GM23248 (cell line): ENCODE measurements at regions not wholly inside any gene's neighbourhood (a gene's known extent, or its start where the extent isn't known, plus 50 kb on each side); places are given as distances from the start of the nearest gene placed in this dataset.

Experiments
- DNase-seq: peaks from one replicate; pipeline ENCODE4 v3.0.0-alpha.2; 2015
- H2AFZ ChIP-seq: fragments of 200-600 bp; sonication (generic); 2 replicates; pipeline ENCODE4 v1.6.1; 2016; ENCODE audit warnings: antibody characterized with exemption
- H3F3A ChIP-seq: fragments of 200-600 bp; sonication (generic); 2 replicates; pipeline ENCODE4 v1.6.1; 2016; ENCODE audit warnings: mild to moderate bottlenecking, antibody characterized with exemption, mixed run types; ENCODE audit not compliant: insufficient read depth
- H3K27ac ChIP-seq: fragments of 200-600 bp; sonication (generic); 2 replicates; pipeline ENCODE4 v1.5.1; 2016; ENCODE audit warnings: mild to moderate bottlenecking
- H3K27me3 ChIP-seq: fragments of 200-600 bp; sonication (generic); replicated peaks from 2 replicates; pipeline ENCODE4 v1.6.1; 2016; ENCODE audit warnings: mild to moderate bottlenecking; ENCODE audit not compliant: insufficient read depth
- H3K36me3 ChIP-seq: fragments of 200-600 bp; sonication (generic); 2 replicates; pipeline ENCODE4 v1.6.1; 2016; ENCODE audit warnings: low read depth, mild to moderate bottlenecking
- H3K4me1 ChIP-seq: fragments of 200-600 bp; sonication (generic); 2 replicates; pipeline ENCODE4 v1.6.1; 2016; ENCODE audit warnings: mild to moderate bottlenecking; ENCODE audit not compliant: insufficient read depth
- H3K4me2 ChIP-seq: fragments of 200-600 bp; sonication (generic); one replicate; pipeline ENCODE4 v1.6.1; 2016; ENCODE audit warnings: mild to moderate bottlenecking; ENCODE audit not compliant: unreplicated experiment
- H3K4me3 ChIP-seq: fragments of 200-600 bp; sonication (generic); 2 replicates; pipeline ENCODE4 v1.5.1; 2016; ENCODE audit warnings: mild to moderate bottlenecking
- H3K79me2 ChIP-seq: fragments of 200-600 bp; sonication (generic); 2 replicates; pipeline ENCODE4 v1.6.1; 2016; ENCODE audit warnings: mild to moderate bottlenecking; ENCODE audit not compliant: insufficient read depth
- H3K9ac ChIP-seq: fragments of 200-600 bp; sonication (generic); 2 replicates; pipeline ENCODE4 v1.6.1; 2016; ENCODE audit warnings: mild to moderate bottlenecking
- H3K9me2 ChIP-seq: fragments of 200-600 bp; sonication (generic); 2 replicates; pipeline ENCODE4 v1.6.1; 2016; ENCODE audit warnings: mixed run types, mild to moderate bottlenecking, moderate library complexity; ENCODE audit not compliant: insufficient read depth
- H3K9me3 ChIP-seq: fragments of 200-600 bp; sonication (generic); one replicate; pipeline ENCODE4 v1.6.1; 2017; ENCODE audit warnings: low read depth
- H4K20me1 ChIP-seq: fragments of 200-600 bp; sonication (generic); 2 replicates; pipeline ENCODE4 v1.6.0; 2016; ENCODE audit not compliant: insufficient read depth
- EZH2 ChIP-seq: fragments of 200-600 bp; sonication (generic); IDR thresholded peaks from 2 replicates; pipeline ENCODE4 v1.6.1; 2018; ENCODE audit warnings: antibody characterized with exemption, mild to moderate bottlenecking; ENCODE audit not compliant: insufficient read depth, poor library complexity, severe bottlenecking
- EZH2phosphoT487 ChIP-seq: fragments of 200-600 bp; sonication (generic); IDR thresholded peaks from 2 replicates; pipeline ENCODE4 v1.6.1; 2018; ENCODE audit warnings: antibody characterized with exemption, moderate library complexity, mild to moderate bottlenecking, low read depth; ENCODE audit not compliant: insufficient read depth
- WGBS, 2 experiments: methylation state at CpG; one replicate each; pipeline ENCODE4 v1.1.6; 2015 to 2017; ENCODE audit warnings: low lambda C conversion rate in 2 of 2, low coverage in 1 of 2; ENCODE audit errors: missing lambda C conversion rate in 2 of 2; 5-methylcytosine and 5-hydroxymethylcytosine counted together
- in situ Hi-C: fragments of 300-500 bp; cut with MboI; formaldehyde crosslinking; loops from 2 replicates; pipeline ENCODE4 v1.15.0; 2020

DNA sequence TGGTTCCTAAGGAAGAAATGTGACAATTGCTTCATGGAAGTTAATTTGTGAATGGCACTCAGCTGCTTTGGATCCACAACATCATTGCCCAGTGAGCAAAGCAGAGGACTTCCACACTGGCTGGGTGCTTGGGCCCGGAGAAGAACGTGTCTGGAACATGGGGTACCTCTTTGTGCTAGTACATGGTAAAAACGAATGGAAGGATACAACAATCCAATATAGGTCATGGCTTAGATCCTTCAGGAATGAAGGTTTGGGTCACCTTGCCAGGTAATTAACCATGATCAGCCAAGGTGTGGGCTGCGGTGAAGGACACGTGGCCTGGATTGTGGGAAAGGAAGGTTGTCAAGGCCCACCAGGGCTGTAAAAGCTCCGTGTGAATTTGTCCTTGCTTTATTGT is 245.9 kb upstream of the HS6ST1 start:
- no peaks in the 10 kb centered on the region for H3K27me3 ChIP-seq
- no peaks in the 10 kb centered on the region for H3K79me2 ChIP-seq
- no peak overlapping the region for H3K4me2 ChIP-seq
- H3K9me3 ChIP-seq, result no peaks in the 10 kb centered on the region
- no peak overlapping the region for H2AFZ ChIP-seq
- TF ChIP-seq EZH2phosphoT487, result no peak
- H3K9me2 ChIP-seq, result no peaks in the 10 kb centered on the region
- no peak for DNase-seq
- 88 to 90% methylated on average over 6 of the region's 6 CpGs for WGBS, 2 experiments
- H3F3A ChIP-seq, result peaks cover 18% of the 10 kb centered on the region
- H3K4me1 ChIP-seq, result peaks cover 20% of the 10 kb centered on the region
- no peak overlapping the region for H3K9ac ChIP-seq
- H3K36me3 ChIP-seq, result no peaks in the 10 kb centered on the region
- no peak overlapping the region for H3K27ac ChIP-seq
- in situ Hi-C loops, result no loop called here
- no peaks in the 10 kb centered on the region for H4K20me1 ChIP-seq
- no peak overlapping the region for H3K4me3 ChIP-seq

DNA sequence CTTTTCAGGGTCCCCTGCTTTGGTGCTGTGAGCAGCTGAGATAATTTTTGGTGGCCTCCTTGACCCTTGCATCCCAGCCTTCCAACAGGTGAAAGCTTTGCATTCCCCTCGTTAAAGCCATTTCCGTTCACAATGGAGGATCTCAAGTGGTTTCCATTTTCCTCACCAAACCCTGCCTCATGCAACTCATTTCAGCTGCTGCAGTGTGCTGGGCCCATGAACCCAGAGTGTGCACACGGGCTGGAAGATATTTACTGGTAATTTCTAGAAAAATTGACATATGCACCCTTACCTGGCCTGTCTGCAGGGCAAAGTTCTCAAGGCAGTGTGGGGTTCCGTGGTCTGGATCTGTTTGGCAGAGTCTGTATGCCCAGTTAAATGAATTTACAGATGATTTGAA is 246.8 kb upstream of the HS6ST1 start:
- WGBS, 2 experiments, result 90 to 97% methylated on average over 3 to 4 of the region's 4 CpGs
- Histone ChIP-seq H3K4me2 (no peak overlapping the region), H3K9me3 (no peaks in the 10 kb centered on the region), H3K27ac (no peak overlapping the region), H4K20me1 (no peaks in the 10 kb centered on the region), H3K9ac (no peak overlapping the region), H2AFZ (no peak overlapping the region), H3K36me3 (no peaks in the 10 kb centered on the region), H3K9me2 (no peaks in the 10 kb centered on the region), H3K79me2 (no peaks in the 10 kb centered on the region), H3K4me1 (peaks cover 20% of the 10 kb centered on the region), H3K4me3 (no peak overlapping the region), H3F3A (peaks cover 18% of the 10 kb centered on the region), H3K27me3 (no peaks in the 10 kb centered on the region)
- in situ Hi-C loops, result no loop called here
- TF ChIP-seq EZH2, result no peak
- no peak for TF ChIP-seq EZH2phosphoT487
- DNase-seq, result no peak

DNA sequence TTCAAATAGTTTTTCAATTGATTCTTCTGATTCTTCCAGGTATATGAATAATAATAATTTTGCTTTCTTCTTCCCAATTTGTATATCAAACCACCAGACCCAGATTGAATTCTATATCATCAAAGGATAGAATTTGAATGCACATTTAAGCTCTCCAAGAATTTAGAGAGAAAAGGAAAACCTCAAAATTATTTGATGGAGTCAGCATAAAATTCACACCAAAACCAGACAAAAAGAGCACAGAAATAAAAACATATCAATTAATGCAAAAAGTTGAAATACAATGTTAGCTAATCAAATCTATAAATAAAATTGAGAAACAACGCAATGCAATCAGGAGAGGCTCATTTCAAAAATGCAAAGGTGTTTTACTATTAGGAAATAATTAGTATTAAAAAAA is 248.0 kb upstream of the HS6ST1 start:
- TF ChIP-seq EZH2phosphoT487, result no peak
- TF ChIP-seq EZH2, result no peak
- Histone ChIP-seq H3K4me2 (no peak overlapping the region), H3K79me2 (no peaks in the 10 kb centered on the region), H3K4me3 (no peak overlapping the region), H2AFZ (no peak overlapping the region), H3K9me2 (no peaks in the 10 kb centered on the region), H3K9ac (no peak overlapping the region), H4K20me1 (no peaks in the 10 kb centered on the region), H3K9me3 (no peaks in the 10 kb centered on the region), H3K4me1 (peaks cover 20% of the 10 kb centered on the region), H3K36me3 (no peaks in the 10 kb centered on the region), H3K27ac (no peak overlapping the region), H3K27me3 (no peaks in the 10 kb centered on the region), H3F3A (peaks cover 18% of the 10 kb centered on the region)
- WGBS, 2 experiments, result 100% methylated on average over 1 of the region's 1 CpG
- no peak for DNase-seq
- in situ Hi-C loops, result no loop called here

DNA sequence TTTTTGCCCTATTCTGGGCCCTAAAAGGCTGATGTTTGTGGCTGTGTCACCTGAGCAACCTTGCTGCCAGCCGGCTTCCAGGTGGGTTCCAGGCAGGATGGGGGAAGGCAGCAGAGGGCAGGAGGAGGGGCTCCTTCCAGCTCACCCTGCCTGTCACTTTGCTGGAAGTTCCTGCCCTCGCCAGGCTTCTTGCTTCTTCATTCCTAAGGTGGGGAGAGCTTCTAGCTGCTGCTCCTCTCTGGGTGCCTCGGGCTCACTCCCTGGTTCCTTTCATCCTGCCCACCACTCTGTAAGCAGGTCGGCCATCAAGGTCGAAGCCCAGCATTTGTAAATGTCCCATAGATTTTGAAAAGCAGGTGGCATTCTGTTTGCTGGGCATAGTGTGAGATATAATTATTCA is 249.4 kb upstream of the HS6ST1 start:
- no peak for TF ChIP-seq EZH2
- no peak for TF ChIP-seq EZH2phosphoT487
- Histone ChIP-seq H2AFZ (no peak overlapping the region), H3K4me3 (no peak overlapping the region), H3K79me2 (no peaks in the 10 kb centered on the region), H3K27me3 (no peaks in the 10 kb centered on the region), H3K9ac (no peak overlapping the region), H3K9me2 (no peaks in the 10 kb centered on the region), H3K9me3 (no peaks in the 10 kb centered on the region), H3K27ac (no peak overlapping the region), H3K4me1 (peaks cover 8% of the 10 kb centered on the region), H4K20me1 (no peaks in the 10 kb centered on the region), H3F3A (peaks cover 6% of the 10 kb centered on the region), H3K4me2 (no peak overlapping the region), H3K36me3 (no peaks in the 10 kb centered on the region)
- in situ Hi-C loops, result no loop called here
- no peak for DNase-seq
- 82 to 89% methylated on average over 5 of the region's 5 CpGs for WGBS, 2 experiments

DNA sequence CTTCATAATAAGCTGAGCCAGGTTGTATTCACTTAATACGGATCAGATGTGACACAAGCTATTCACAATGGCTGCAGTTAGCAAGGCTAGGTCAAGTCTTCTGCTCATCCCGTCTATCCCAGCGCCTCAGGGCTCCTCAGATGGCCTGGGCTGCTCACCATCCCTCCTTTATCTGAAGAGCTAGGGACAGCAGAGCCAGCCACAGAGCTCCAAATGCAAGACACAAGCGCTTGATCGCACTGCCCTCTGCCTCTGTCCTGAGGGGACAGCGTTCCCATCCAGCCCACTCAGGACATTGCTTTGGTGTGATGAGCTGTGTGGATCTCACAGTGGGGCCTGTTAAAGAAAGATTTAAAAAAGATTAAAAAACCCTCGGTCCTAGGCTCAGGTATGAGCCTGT is 254.4 kb upstream of the HS6ST1 start:
- in situ Hi-C loops, result no loop called here
- 84 to 87% methylated on average over 7 of the region's 7 CpGs for WGBS, 2 experiments
- H2AFZ ChIP-seq, result no peak overlapping the region

More for the DNA sequence above, 254.4 kb upstream of the HS6ST1 start:
- no peaks in the 10 kb centered on the region for H3F3A ChIP-seq
- H4K20me1 ChIP-seq, result no peaks in the 10 kb centered on the region
- no peaks in the 10 kb centered on the region for H3K4me1 ChIP-seq
- H3K9me2 ChIP-seq, result no peaks in the 10 kb centered on the region
- H3K27ac ChIP-seq, result no peak overlapping the region
- H3K79me2 ChIP-seq, result no peaks in the 10 kb centered on the region
- H3K27me3 ChIP-seq, result no peaks in the 10 kb centered on the region
- H3K36me3 ChIP-seq, result no peaks in the 10 kb centered on the region
- TF ChIP-seq EZH2phosphoT487 (no peak), EZH2 (no peak)
- H3K9ac ChIP-seq, result no peak overlapping the region
- no peaks in the 10 kb centered on the region for H3K9me3 ChIP-seq
- H3K4me2 ChIP-seq, result no peak overlapping the region
- DNase-seq, result no peak
- no peak overlapping the region for H3K4me3 ChIP-seq
